Transverse colon (tissue), 4 donors: ENCODE measurements at regions not wholly inside any gene's neighbourhood (a gene's known extent, or its start where the extent isn't known, plus 50 kb on each side); places are given as distances from the start of the nearest gene placed in this dataset.

Source experiments
- DNase-seq: peaks from one replicate; pipeline ENCODE4 v3.0.0-alpha.2; 2019
- H3K27ac ChIP-seq, 4 donors: fragments of 200-600 bp; sonication (generic); 2 replicates each; pipeline ENCODE4 v1.5.1; 2016 to 2018; ENCODE audit warnings: inconsistent platforms in 4 of 4
- H3K27me3 ChIP-seq: fragments of 200-600 bp; sonication (generic); 2 replicates; pipeline ENCODE4 v1.5.1; 2017; ENCODE audit warnings: inconsistent platforms
- H3K36me3 ChIP-seq, 4 donors: fragments of 200-600 bp; sonication (generic); 2 replicates each; pipeline ENCODE4 v1.5.1; 2017 to 2019; ENCODE audit warnings: inconsistent platforms in 4 of 4
- H3K4me1 ChIP-seq, 4 donors: fragments of 200-600 bp; sonication (generic); 2 replicates each; pipeline ENCODE4 v1.5.1; 2017 to 2020; ENCODE audit warnings: inconsistent platforms in 4 of 4
- H3K4me3 ChIP-seq, 4 donors: fragments of 200-600 bp; sonication (generic); 1 replicate in 1 of 4; 2 replicates in 3 of 4; pipeline versions ENCODE4 v1.5.1 to v1.6.1; 2017 to 2019; ENCODE audit warnings: inconsistent platforms in 4 of 4
- H3K9me3 ChIP-seq, 2 donors: fragments of 200-600 bp; sonication (generic); 2 replicates each; pipeline ENCODE4 v1.5.1; 2017 to 2019; ENCODE audit warnings: inconsistent platforms in 2 of 2
- EP300 ChIP-seq: sonication (generic); formaldehyde crosslinking; IDR thresholded peaks from one replicate; pipeline ENCODE4 v1.6.1; 2017; ENCODE audit warnings: antibody characterized with exemption, low read depth
- POLR2A ChIP-seq: fragments of 450-650 bp; IDR thresholded peaks from one replicate; pipeline ENCODE4 v1.6.1; 2016; ENCODE audit warnings: antibody characterized with exemption, mild to moderate bottlenecking, moderate library complexity
- POLR2AphosphoS5 ChIP-seq, 3 donors: sonication (generic); formaldehyde crosslinking; IDR thresholded peaks; one replicate each; pipeline ENCODE4 v1.6.1; 2016; ENCODE audit warnings: antibody characterized with exemption in 3 of 3
- whole genome bisulfite sequencing, 2 donors: methylation state at CpG; one replicate each; pipeline ENCODE4 v1.1.5; 2018; ENCODE audit warnings: low coverage in 1 of 2; 5-methylcytosine and 5-hydroxymethylcytosine counted together
- in situ Hi-C, 4 donors: fragments of 200-750 bp; cut with MboI; loops; one replicate each; pipeline versions ENCODE4 v1.15.0 to v1.15.1; 2017; ENCODE audit warnings: low sequenced_read_pairs in 3 of 4, low pct_ligation_motif_present in 1 of 4, low pct_unique_long_range_greater_than_20kb in 1 of 4
- intact Hi-C: fragments of 100-400 bp; cut with DNase I; formaldehyde crosslinking; loops from one replicate; pipeline ENCODE4 v1.15.1; 2023; ENCODE audit warnings: low total_unique reads
- TF ChIP-seq, protein P1 (sequence below), 5 experiments: fragments of 200-600 bp in 3 of 5; fragments of 450-650 bp in 2 of 5; sonication (generic) in 3 of 5; IDR thresholded peaks; 1 replicate in 2 of 5; 2 replicates in 3 of 5; pipeline ENCODE4 v1.5.1; 2016 to 2017; ENCODE audit warnings: antibody characterized with exemption in 5 of 5, inconsistent platforms in 3 of 5, mild to moderate bottlenecking in 2 of 5, moderate library complexity in 1 of 5

DNA sequence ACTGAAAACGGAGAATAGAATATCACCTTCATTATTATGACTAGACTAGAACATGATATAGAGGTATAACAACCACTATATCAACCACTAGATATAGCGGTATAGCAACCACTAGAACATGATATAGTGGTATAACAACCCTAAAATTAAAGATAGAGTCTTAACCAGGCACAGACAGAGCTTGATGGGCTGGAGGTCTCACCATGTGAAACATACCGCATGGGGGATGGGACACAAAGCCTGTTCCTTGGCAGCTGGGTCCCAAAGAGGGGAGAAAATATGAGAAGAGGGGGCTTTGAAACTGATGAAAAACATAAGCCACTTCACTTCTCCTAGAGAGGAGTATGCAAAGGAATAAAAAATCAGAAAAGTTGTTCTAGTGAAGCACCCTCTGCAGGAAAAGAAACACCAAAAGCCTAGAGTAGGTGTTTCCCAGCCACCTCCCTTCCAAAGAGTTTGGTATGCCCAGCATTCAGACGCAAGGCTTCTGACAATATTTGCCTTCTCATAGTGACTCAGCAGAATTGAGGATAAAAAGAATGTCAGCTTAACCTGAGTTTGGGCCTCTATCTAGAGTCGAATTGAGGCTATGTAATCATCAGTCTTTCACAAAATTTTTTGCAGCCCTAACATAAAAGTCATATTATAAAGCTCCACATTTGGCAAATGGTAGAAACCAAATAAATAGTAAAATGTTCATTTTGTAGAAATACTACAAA is 316.4 kb downstream of the NOVA1 start:
- WGBS, 2 donors: 72 to 92% methylated on average over 2 to 5 of the region's 5 CpGs
- no peaks in the 10 kb centered on the region for H3K36me3 ChIP-seq
- H3K27ac ChIP-seq: no peak overlapping the region
- no peaks in the 10 kb centered on the region for H3K9me3 ChIP-seq
- H3K27me3 ChIP-seq: no peaks in the 10 kb centered on the region
- H3K4me3 ChIP-seq: no peak overlapping the region
- no peak for DNase-seq
- intact Hi-C loops: no loop called here
- TF ChIP-seq EP300 (no peak), POLR2A (no peak), POLR2AphosphoS5 (IDR thresholded peaks at IDR 0.05) (no peak)
- TF ChIP-seq, protein P1, sequence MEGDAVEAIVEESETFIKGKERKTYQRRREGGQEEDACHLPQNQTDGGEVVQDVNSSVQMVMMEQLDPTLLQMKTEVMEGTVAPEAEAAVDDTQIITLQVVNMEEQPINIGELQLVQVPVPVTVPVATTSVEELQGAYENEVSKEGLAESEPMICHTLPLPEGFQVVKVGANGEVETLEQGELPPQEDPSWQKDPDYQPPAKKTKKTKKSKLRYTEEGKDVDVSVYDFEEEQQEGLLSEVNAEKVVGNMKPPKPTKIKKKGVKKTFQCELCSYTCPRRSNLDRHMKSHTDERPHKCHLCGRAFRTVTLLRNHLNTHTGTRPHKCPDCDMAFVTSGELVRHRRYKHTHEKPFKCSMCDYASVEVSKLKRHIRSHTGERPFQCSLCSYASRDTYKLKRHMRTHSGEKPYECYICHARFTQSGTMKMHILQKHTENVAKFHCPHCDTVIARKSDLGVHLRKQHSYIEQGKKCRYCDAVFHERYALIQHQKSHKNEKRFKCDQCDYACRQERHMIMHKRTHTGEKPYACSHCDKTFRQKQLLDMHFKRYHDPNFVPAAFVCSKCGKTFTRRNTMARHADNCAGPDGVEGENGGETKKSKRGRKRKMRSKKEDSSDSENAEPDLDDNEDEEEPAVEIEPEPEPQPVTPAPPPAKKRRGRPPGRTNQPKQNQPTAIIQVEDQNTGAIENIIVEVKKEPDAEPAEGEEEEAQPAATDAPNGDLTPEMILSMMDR (IDR thresholded peaks at IDR 0.05): no peak
- peaks cover 0 to 3% (median 0%) of the 10 kb centered on the region in 4 donors for H3K4me1 ChIP-seq
- in situ Hi-C loops: no loop called here

DNA sequence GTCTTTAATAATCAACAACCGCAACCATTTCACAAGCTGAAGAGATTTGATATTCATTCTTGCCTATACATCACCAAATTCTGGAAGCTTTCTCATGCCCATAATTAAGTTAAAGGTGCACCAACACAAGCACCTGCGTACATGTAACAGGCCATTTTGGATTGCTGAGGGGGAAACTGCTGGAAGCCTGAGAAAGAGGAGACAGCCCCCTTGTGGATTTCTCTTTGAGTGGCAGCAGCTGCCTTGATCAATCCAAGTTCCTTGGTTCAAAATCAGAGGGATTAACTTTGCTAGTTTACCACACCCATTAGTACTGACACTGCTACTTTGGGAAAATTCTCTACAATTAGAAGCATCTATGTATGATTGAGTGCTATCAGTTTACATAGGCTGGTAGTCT is 321.1 kb downstream of the NOVA1 start:
- TF ChIP-seq EP300 (no peak), POLR2AphosphoS5 (IDR thresholded peaks at IDR 0.05) (no peak), POLR2A (no peak)
- TF ChIP-seq, protein P1 (IDR thresholded peaks at IDR 0.05): no peak
- Histone ChIP-seq H3K27me3 (no peaks in the 10 kb centered on the region), H3K4me1 (no peaks in the 10 kb centered on the region), H3K36me3 (no peaks in the 10 kb centered on the region), H3K27ac (no peak overlapping the region), H3K9me3 (no peaks in the 10 kb centered on the region), H3K4me3 (no peak overlapping the region)
- 83 to 89% methylated on average over 1 to 2 of the region's 2 CpGs for WGBS, 2 donors
- no peak for DNase-seq
- intact Hi-C loops: no loop called here
- in situ Hi-C loops: no loop called here

DNA sequence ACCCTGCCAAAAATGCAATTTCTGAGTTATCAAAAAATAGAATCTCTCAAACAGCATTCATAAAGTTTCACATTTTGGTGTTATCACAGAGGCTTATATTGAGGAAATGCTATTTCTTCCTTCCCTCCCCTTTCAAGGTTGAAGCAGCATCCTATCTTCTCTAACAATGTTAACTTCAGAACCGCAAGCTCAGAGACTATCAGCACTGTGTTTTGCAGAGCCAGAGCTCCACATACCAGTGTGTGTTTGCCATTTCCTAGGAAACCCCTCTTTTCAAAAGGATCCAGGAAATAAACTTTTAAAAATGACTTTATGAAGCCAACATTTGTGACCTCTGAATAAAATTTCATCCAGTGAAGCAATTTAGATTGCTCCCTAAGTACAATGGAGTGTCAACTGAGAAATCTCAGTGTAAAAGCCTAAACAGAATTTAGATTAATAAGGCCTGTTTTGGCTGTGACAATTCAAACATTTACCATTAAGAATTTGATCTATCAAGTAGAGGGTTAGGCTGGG is 332.6 kb downstream of the NOVA1 start:
- in situ Hi-C loops: no loop called here
- no peak for DNase-seq
- Histone ChIP-seq H3K27me3 (no peaks in the 10 kb centered on the region), H3K4me3 (no peak overlapping the region), H3K4me1 (no peaks in the 10 kb centered on the region), H3K36me3 (no peaks in the 10 kb centered on the region), H3K9me3 (no peaks in the 10 kb centered on the region), H3K27ac (no peak overlapping the region)
- TF ChIP-seq, protein P1 (IDR thresholded peaks at IDR 0.05): no peak
- no peak for TF ChIP-seq POLR2AphosphoS5 (IDR thresholded peaks at IDR 0.05)
- no peak for TF ChIP-seq POLR2A
- no peak for TF ChIP-seq EP300
- WGBS, 2 donors: 71 to 73% methylated on average over 1 of the region's 1 CpG
- intact Hi-C loops: no loop called here

DNA sequence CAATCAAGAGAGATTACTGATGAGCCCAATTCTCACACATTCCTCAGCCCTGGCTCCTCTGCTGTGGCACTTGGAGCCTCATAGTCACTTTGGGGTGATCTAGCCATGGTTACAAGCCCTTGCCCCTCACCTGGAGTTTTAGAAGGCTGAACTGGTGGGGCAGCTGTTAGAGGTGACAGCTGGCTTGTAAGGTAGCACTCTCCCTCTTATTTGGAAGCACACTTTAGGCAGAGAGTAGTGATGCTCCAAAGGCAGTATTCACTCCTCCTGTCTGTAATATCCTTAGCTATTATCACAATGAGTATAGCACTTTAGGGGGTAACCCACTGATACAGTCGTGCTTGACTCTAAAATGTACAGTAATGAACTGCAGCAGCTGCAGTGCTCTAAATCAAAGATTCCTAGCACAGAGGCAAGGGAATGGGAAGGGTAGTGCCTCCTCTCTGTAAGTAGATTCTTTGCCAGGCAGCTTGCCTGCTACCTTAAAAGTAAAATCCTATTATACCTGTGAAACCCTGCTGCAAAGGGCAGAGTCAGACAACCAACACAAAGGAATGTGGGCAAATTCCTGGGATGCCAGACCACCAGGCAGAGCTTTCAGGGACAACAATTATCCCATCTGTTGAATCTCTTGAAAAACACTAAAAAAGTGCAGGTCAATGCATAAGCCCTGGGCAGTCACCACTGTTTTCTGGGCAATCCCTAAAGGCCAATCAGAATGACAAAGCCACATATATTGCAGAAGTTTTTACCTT is 336.3 kb downstream of the NOVA1 start:
- in situ Hi-C loops (no loop called here), intact Hi-C loops (no loop called here)
- TF ChIP-seq POLR2AphosphoS5 (IDR thresholded peaks at IDR 0.05): no peak
- TF ChIP-seq POLR2A: no peak
- no peak for TF ChIP-seq EP300
- TF ChIP-seq, protein P1 (IDR thresholded peaks at IDR 0.05): no peak
- H3K9me3 ChIP-seq: no peaks in the 10 kb centered on the region
- no peak overlapping the region for H3K4me3 ChIP-seq
- DNase-seq: no peak
- H3K27ac ChIP-seq: no peak overlapping the region
- H3K27me3 ChIP-seq: no peaks in the 10 kb centered on the region
- no peaks in the 10 kb centered on the region for H3K36me3 ChIP-seq
- H3K4me1 ChIP-seq: no peaks in the 10 kb centered on the region
- WGBS, 2 donors: 41 to 57% methylated on average over 1 of the region's 1 CpG
